ENCODE measurements at regions not wholly inside any gene's neighbourhood (a gene's known extent, or its start where the extent isn't known, plus 50 kb on each side); places are given as distances from the start of the nearest gene placed in this dataset.

GRCh38 chr10:3612183-3613001 lies 172.6 kb downstream of the KLF6 start:
- no peaks in the 10 kb centered on the region for H4K20me1 ChIP-seq (ENCODE audit: control insufficient read depth, insufficient read depth, low read depth, low read length)
- no peak overlapping the region for H3K4me3 ChIP-seq (ENCODE audit: low read length)
- H3K27ac ChIP-seq (ENCODE audit: low read depth, low read length) = no peak overlapping the region
- H3K79me2 ChIP-seq (ENCODE audit: control insufficient read depth, low read length) = no peaks in the 10 kb centered on the region
- no peaks in the 10 kb centered on the region for H3K9me2 ChIP-seq (replicated peaks; ENCODE audit: control insufficient read depth, low read length)
- H3K36me3 ChIP-seq (ENCODE audit: control insufficient read depth, low read length) = no peaks in the 10 kb centered on the region
- no peaks in the 10 kb centered on the region for H3F3A ChIP-seq (ENCODE audit: control insufficient read depth, insufficient read depth)
- no peak overlapping the region for H3K4me2 ChIP-seq (ENCODE audit: low read length)
- H3K4me1 ChIP-seq (ENCODE audit: control insufficient read depth, low read length) = no peaks in the 10 kb centered on the region
- H3K9me3 ChIP-seq (ENCODE audit: control insufficient read depth, insufficient read depth, low read length) = peaks cover 16% of the 10 kb centered on the region; the same call in 1 of the 2 replicates
- TF ChIP-seq EZH2phosphoT487 (IDR thresholded peaks at IDR 0.05; ENCODE audit: borderline replicate concordance, low read length) = no peak
- TF ChIP-seq, protein P1, sequence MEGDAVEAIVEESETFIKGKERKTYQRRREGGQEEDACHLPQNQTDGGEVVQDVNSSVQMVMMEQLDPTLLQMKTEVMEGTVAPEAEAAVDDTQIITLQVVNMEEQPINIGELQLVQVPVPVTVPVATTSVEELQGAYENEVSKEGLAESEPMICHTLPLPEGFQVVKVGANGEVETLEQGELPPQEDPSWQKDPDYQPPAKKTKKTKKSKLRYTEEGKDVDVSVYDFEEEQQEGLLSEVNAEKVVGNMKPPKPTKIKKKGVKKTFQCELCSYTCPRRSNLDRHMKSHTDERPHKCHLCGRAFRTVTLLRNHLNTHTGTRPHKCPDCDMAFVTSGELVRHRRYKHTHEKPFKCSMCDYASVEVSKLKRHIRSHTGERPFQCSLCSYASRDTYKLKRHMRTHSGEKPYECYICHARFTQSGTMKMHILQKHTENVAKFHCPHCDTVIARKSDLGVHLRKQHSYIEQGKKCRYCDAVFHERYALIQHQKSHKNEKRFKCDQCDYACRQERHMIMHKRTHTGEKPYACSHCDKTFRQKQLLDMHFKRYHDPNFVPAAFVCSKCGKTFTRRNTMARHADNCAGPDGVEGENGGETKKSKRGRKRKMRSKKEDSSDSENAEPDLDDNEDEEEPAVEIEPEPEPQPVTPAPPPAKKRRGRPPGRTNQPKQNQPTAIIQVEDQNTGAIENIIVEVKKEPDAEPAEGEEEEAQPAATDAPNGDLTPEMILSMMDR (IDR thresholded peaks at IDR 0.05; ENCODE audit: low read depth, low read length, poor library complexity, severe bottlenecking) = no peak
- no peaks in the 10 kb centered on the region for H3K27me3 ChIP-seq (ENCODE audit: control insufficient read depth, low read length)

GRCh38 chr10:3606309-3606708 lies 178.7 kb downstream of the KLF6 start:
- Histone ChIP-seq H3K4me1 (ENCODE audit: control insufficient read depth, low read length) (no peaks in the 10 kb centered on the region), H3K9me3 (ENCODE audit: control insufficient read depth, insufficient read depth, low read length) (peaks cover 15% of the 10 kb centered on the region; the same call in 1 of the 2 replicates), H3K9me2 (replicated peaks; ENCODE audit: control insufficient read depth, low read length) (no peaks in the 10 kb centered on the region), H3K27me3 (ENCODE audit: control insufficient read depth, low read length) (no peaks in the 10 kb centered on the region), H4K20me1 (ENCODE audit: control insufficient read depth, insufficient read depth, low read depth, low read length) (no peaks in the 10 kb centered on the region), H3K36me3 (ENCODE audit: control insufficient read depth, low read length) (no peaks in the 10 kb centered on the region), H3K4me2 (ENCODE audit: low read length) (no peak overlapping the region), H3F3A (ENCODE audit: control insufficient read depth, insufficient read depth) (no peaks in the 10 kb centered on the region), H3K79me2 (ENCODE audit: control insufficient read depth, low read length) (no peaks in the 10 kb centered on the region), H3K27ac (ENCODE audit: low read depth, low read length) (no peak overlapping the region), H3K4me3 (ENCODE audit: low read length) (no peak overlapping the region)
- TF ChIP-seq, protein P1 (IDR thresholded peaks at IDR 0.05; ENCODE audit: low read depth, low read length, poor library complexity, severe bottlenecking) = no peak
- no peak for TF ChIP-seq EZH2phosphoT487 (IDR thresholded peaks at IDR 0.05; ENCODE audit: borderline replicate concordance, low read length)

- Histone ChIP-seq H3K9me3 (ENCODE audit: control insufficient read depth, insufficient read depth, low read length) (peaks cover 12% of the 10 kb centered on the region; the same call in 1 of the 2 replicates), H3K4me1 (ENCODE audit: control insufficient read depth, low read length) (no peaks in the 10 kb centered on the region), H3K27ac (ENCODE audit: low read depth, low read length) (no peak overlapping the region), H3F3A (ENCODE audit: control insufficient read depth, insufficient read depth) (no peaks in the 10 kb centered on the region), H3K4me2 (ENCODE audit: low read length) (no peak overlapping the region), H3K9me2 (replicated peaks; ENCODE audit: control insufficient read depth, low read length) (no peaks in the 10 kb centered on the region), H3K4me3 (ENCODE audit: low read length) (no peak overlapping the region), H3K36me3 (ENCODE audit: control insufficient read depth, low read length) (no peaks in the 10 kb centered on the region), H3K27me3 (ENCODE audit: control insufficient read depth, low read length) (no peaks in the 10 kb centered on the region), H4K20me1 (ENCODE audit: control insufficient read depth, insufficient read depth, low read depth, low read length) (no peaks in the 10 kb centered on the region), H3K79me2 (ENCODE audit: control insufficient read depth, low read length) (no peaks in the 10 kb centered on the region)
- no peak for TF ChIP-seq EZH2phosphoT487 (IDR thresholded peaks at IDR 0.05; ENCODE audit: borderline replicate concordance, low read length)
- TF ChIP-seq, protein P1 (IDR thresholded peaks at IDR 0.05; ENCODE audit: low read depth, low read length, poor library complexity, severe bottlenecking) = no peak
Observed at GRCh38 chr10:3605882-3606281, 179.1 kb downstream of the KLF6 start.
